H1 (cell line): ENCODE measurements at regions not wholly inside any gene's neighbourhood (a gene's known extent, or its start where the extent isn't known, plus 50 kb on each side); places are given as distances from the start of the nearest gene placed in this dataset.

Experiments
- CTCF ChIA-PET: fragments of 300-600 bp; sonication (Branson Sonifier 250); formaldehyde crosslinking; loops from one replicate; lab custom pipeline; 2021; ENCODE audit not compliant: partially characterized antibody; lab: Charles Lee
- POLR2A ChIA-PET: fragments of 300-600 bp; sonication (Branson Sonifier 250); formaldehyde crosslinking; loops from one replicate; lab custom pipeline; 2021; ENCODE audit warnings: inconsistent platforms; ENCODE audit not compliant: partially characterized antibody; lab: Charles Lee
- DNase-seq, 2 experiments: peaks; one replicate each; pipeline versions ENCODE4 v3.0.0 to v3.0.0-alpha.2; 2010 to 2022; ENCODE audit warnings: low spot score in 2 of 2, low read depth in 1 of 2, mixed read lengths in 1 of 2
- FAIRE-seq: peaks from 2 replicates; lab custom pipeline; 2011; peaks lifted over from hg19 to GRCh38; lab: Jason Lieb, UNC
- H2AFZ ChIP-seq: 2 replicates; pipeline ENCODE4 v1.8.1; 2012; ENCODE audit warnings: low read length, inconsistent platforms
- H2AK5ac ChIP-seq: 2 replicates; pipeline ENCODE4 v1.6.1; 2013; ENCODE audit warnings: low read depth, low read length
- H2BK120ac ChIP-seq: replicated peaks from 2 replicates; pipeline ENCODE3; 2013; ENCODE audit warnings: low read depth, low read length, inconsistent platforms
- H2BK12ac ChIP-seq: 2 replicates; pipeline ENCODE4 v1.6.1; 2013; ENCODE audit warnings: low read depth, low read length
- H2BK15ac ChIP-seq: 2 replicates; pipeline ENCODE4 v1.6.1; 2013; ENCODE audit warnings: low read length
- H2BK20ac ChIP-seq: 2 replicates; pipeline ENCODE4 v1.6.1; 2013; ENCODE audit warnings: low read length
- H2BK5ac ChIP-seq: 2 replicates; pipeline ENCODE4 v1.6.1; 2013; ENCODE audit warnings: low read depth, low read length
- H3K14ac ChIP-seq: 2 replicates; pipeline ENCODE4 v1.6.1; 2013; ENCODE audit warnings: inconsistent platforms; ENCODE audit not compliant: insufficient read length
- H3K18ac ChIP-seq: 2 replicates; pipeline ENCODE4 v1.6.1; 2013; ENCODE audit warnings: low read length; ENCODE audit errors: extremely low read depth
- H3K23ac ChIP-seq: 2 replicates; pipeline ENCODE4 v1.6.1; 2013; ENCODE audit warnings: inconsistent platforms; ENCODE audit not compliant: insufficient read length
- H3K23me2 ChIP-seq: 2 replicates; pipeline ENCODE4 v1.6.1; 2013; ENCODE audit warnings: low read depth, low read length
- H3K27ac ChIP-seq: 2 replicates; pipeline ENCODE4 v1.6.1; 2011; ENCODE audit warnings: low read depth, low read length, inconsistent platforms
- H3K27me3 ChIP-seq, 4 experiments: replicated peaks in 1 of 4; 1 replicate in 1 of 4; 2 replicates in 3 of 4; pipeline versions ENCODE4 v1.6.1 to v1.8.1; 2011 to 2013; ENCODE audit warnings: low read length in 3 of 4, mild to moderate bottlenecking in 3 of 4, inconsistent platforms in 2 of 4, mixed read lengths in 2 of 4, moderate library complexity in 1 of 4; ENCODE audit not compliant: control insufficient read depth in 3 of 4, insufficient read depth in 3 of 4; ENCODE audit errors: extremely low read depth in 1 of 4
- H3K36me3 ChIP-seq, 4 experiments: 2 replicates each; pipeline versions ENCODE4 v1.6.1 to v1.8.1; 2011 to 2013; ENCODE audit warnings: mild to moderate bottlenecking in 4 of 4, low read length in 3 of 4, moderate library complexity in 2 of 4, control low read depth in 1 of 4, inconsistent platforms in 1 of 4; ENCODE audit not compliant: insufficient read depth in 4 of 4, control insufficient read depth in 2 of 4
- H3K4ac ChIP-seq: replicated peaks from 2 replicates; pipeline ENCODE3; 2013; ENCODE audit warnings: low read length, low read depth, mixed read lengths, inconsistent platforms; ENCODE audit not compliant: insufficient read length
- H3K4me1 ChIP-seq, 4 experiments: replicated peaks in 1 of 4; 1 replicate in 1 of 4; 2 replicates in 3 of 4; pipeline versions ENCODE4 v1.6.1 to v1.8.1; 2011 to 2013; ENCODE audit warnings: low read length in 3 of 4, inconsistent platforms in 2 of 4, mixed read lengths in 1 of 4; ENCODE audit not compliant: insufficient read depth in 4 of 4, control insufficient read depth in 3 of 4
- H3K4me2 ChIP-seq, 2 experiments: 2 replicates each; pipeline versions ENCODE4 v1.6.1 to v1.8.1; 2011 to 2013; ENCODE audit warnings: low read depth in 2 of 2, low read length in 2 of 2, control low read depth in 1 of 2, inconsistent platforms in 1 of 2, mild to moderate bottlenecking in 1 of 2; ENCODE audit not compliant: insufficient read depth in 1 of 2
- H3K4me3 ChIP-seq, 4 experiments: fragments of 200-600, 300-600 bp in 1 of 4; sonication (generic), shearing (Covaris generic), sonication (Bioruptor Twin) in 1 of 4; 2 replicates each; pipeline versions ENCODE4 v1.5.1 to v1.8.1; 2011 to 2016; ENCODE audit warnings: low read length in 4 of 4, low read depth in 3 of 4, control low read depth in 2 of 4, inconsistent platforms in 2 of 4, mild to moderate bottlenecking in 2 of 4, mixed read lengths in 1 of 4, moderate library complexity in 1 of 4; ENCODE audit not compliant: insufficient read depth in 2 of 4; ENCODE audit errors: extremely low read depth in 1 of 4
- H3K56ac ChIP-seq: replicated peaks from 2 replicates; pipeline ENCODE3; 2013; ENCODE audit warnings: low read depth, mild to moderate bottlenecking, mixed read lengths, low read length, inconsistent platforms; ENCODE audit not compliant: insufficient read length
- H3K79me1 ChIP-seq: 2 replicates; pipeline ENCODE4 v1.6.1; 2013; ENCODE audit warnings: low read depth, low read length, control low read depth
- H3K79me2 ChIP-seq, 2 experiments: 2 replicates each; pipeline versions ENCODE4 v1.6.1 to v1.8.1; 2012 to 2013; ENCODE audit warnings: low read length in 2 of 2, mild to moderate bottlenecking in 2 of 2, inconsistent platforms in 1 of 2; ENCODE audit not compliant: insufficient read depth in 2 of 2, control insufficient read depth in 1 of 2
- H3K9ac ChIP-seq, 4 experiments: replicated peaks in 1 of 4; 1 replicate in 1 of 4; 2 replicates in 3 of 4; pipeline versions ENCODE4 v1.6.1 to v1.8.1; 2011 to 2013; ENCODE audit warnings: low read depth in 3 of 4, low read length in 3 of 4, control low read depth in 2 of 4, mild to moderate bottlenecking in 2 of 4, moderate library complexity in 2 of 4, inconsistent platforms in 1 of 4; ENCODE audit errors: extremely low read depth in 1 of 4
- H3K9me3 ChIP-seq, 2 experiments: 2 replicates each; pipeline versions ENCODE4 v1.6.1 to v1.8.1; 2012 to 2013; ENCODE audit warnings: mild to moderate bottlenecking in 2 of 2, moderate library complexity in 2 of 2, control low read depth in 1 of 2, inconsistent platforms in 1 of 2, low read depth in 1 of 2, low read length in 1 of 2, mixed read lengths in 1 of 2; ENCODE audit not compliant: insufficient read depth in 2 of 2
- H4K20me1 ChIP-seq, 2 experiments: replicated peaks in 1 of 2; 2 replicates each; pipeline versions ENCODE3 to v1.8.1; 2011 to 2013; ENCODE audit warnings: inconsistent platforms in 2 of 2, low read length in 2 of 2, mild to moderate bottlenecking in 1 of 2; ENCODE audit not compliant: insufficient read depth in 2 of 2, control insufficient read depth in 1 of 2
- H4K5ac ChIP-seq: 2 replicates; pipeline ENCODE4 v1.6.1; 2013; ENCODE audit warnings: low read length, low read depth, mixed read lengths, inconsistent platforms; ENCODE audit not compliant: insufficient read length
- H4K8ac ChIP-seq: 2 replicates; pipeline ENCODE4 v1.8.0; 2013; ENCODE audit warnings: mild to moderate bottlenecking, moderate library complexity, low read length, inconsistent platforms; ENCODE audit not compliant: insufficient read depth; ENCODE audit errors: extremely low read depth
- H4K91ac ChIP-seq: replicated peaks from 2 replicates; pipeline ENCODE3; 2013; ENCODE audit warnings: low read length, mixed read lengths, inconsistent platforms; ENCODE audit not compliant: insufficient read length
- CHD1 ChIP-seq: IDR thresholded peaks from 2 replicates; pipeline ENCODE4 v1.6.1; 2012; ENCODE audit warnings: low read depth, low read length, improper control_type of control experiment
- TAF1 ChIP-seq: IDR thresholded peaks from 2 replicates; pipeline ENCODE4 v1.6.1; 2011; ENCODE audit warnings: mild to moderate bottlenecking, low read depth, low read length
- TAF7 ChIP-seq: optimal IDR thresholded peaks from 2 replicates; pipeline ENCODE3; 2011; ENCODE audit warnings: low read depth, mild to moderate bottlenecking, inconsistent platforms, low read length, moderate library complexity, borderline replicate concordance
- ZNF274 ChIP-seq: IDR thresholded peaks from 2 replicates; pipeline ENCODE4 v1.7.0; 2012; ENCODE audit warnings: low read length, borderline replicate concordance; ENCODE audit errors: extremely low read depth
- WGBS, 2 experiments: shearing (Covaris generic) in 1 of 2; methylation state at CpG; one replicate each; pipeline versions ENCODE4 v1.1.6 to v1.1.7; 2013 to 2015; ENCODE audit warnings: low lambda C conversion rate in 2 of 2, mixed read lengths in 2 of 2, inconsistent platforms in 1 of 2, low coverage in 1 of 2, missing lambda C conversion rate in 1 of 2; ENCODE audit not compliant: insufficient replicate concordance in 2 of 2, insufficient coverage in 1 of 2, insufficient read length in 1 of 2; ENCODE audit errors: extremely low coverage in 1 of 2, missing lambda C conversion rate in 1 of 2; 5-methylcytosine and 5-hydroxymethylcytosine counted together

DNA sequence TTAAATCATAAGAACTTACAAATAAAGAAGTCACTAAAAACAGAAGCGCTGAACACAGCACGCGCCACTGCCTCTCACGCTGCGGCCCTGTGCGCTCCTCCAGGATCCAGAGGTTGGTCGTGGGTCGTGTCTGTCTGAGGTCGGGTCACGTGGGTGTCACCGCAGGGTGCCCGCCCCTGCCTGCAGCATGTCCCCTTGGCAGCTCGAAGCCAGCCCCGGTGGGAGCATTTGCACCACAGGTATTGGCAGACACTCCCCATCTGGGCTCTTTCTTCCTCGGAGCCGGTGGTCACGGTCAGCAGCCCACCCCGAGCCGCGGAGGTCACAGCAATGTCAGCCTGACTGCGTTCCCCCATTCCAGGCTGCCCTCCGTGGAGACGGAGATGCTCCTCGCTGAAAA lies 88.6 kb downstream of the PDGFA start:
- WGBS, 2 experiments = 93% methylated on average over 24 of the region's 24 CpGs; no CpG with 5 or more reads in 1 of the 2 experiments
- H2BK20ac ChIP-seq = no peak overlapping the region
- H3K27me3 ChIP-seq = no peaks in the 10 kb centered on the region; a peak in 1 of 7 replicates
- no peak for DNase-seq
- no peak overlapping the region for H4K5ac ChIP-seq
- H3K4me3 ChIP-seq = no peak overlapping the region
- no peaks in the 10 kb centered on the region for H3K9me3 ChIP-seq
- no peak overlapping the region for H3K4me2 ChIP-seq
- H4K91ac ChIP-seq = no peak overlapping the region
- TF ChIP-seq ZNF274 (no peak), TAF7 (no peak), TAF1 (no peak), CHD1 (no peak)
- TF ChIP-seq, all 59 proteins: peak for 0
- no peak overlapping the region for H3K14ac ChIP-seq
- H3K23me2 ChIP-seq = no peaks in the 10 kb centered on the region
- no peak overlapping the region for H2BK15ac ChIP-seq
- H3K4ac ChIP-seq = no peak overlapping the region
- no peak overlapping the region for H2BK12ac ChIP-seq
- no peak overlapping the region for H2BK120ac ChIP-seq
- no peak overlapping the region for H3K27ac ChIP-seq
- CTCF ChIA-PET = interaction anchor here (0.8 to 1.9 kb wide), 2 partner anchors 92 to 99 kb away, joined by 3 to 5 read pairs; no protein-coding TSS in a partner anchor
- H3K4me1 ChIP-seq = peaks cover 0 to 10% (median 6%) of the 10 kb centered on the region in 4 experiments; a peak in 6 of 7 replicates
- H3K79me1 ChIP-seq = no peaks in the 10 kb centered on the region
- no peaks in the 10 kb centered on the region for H3K79me2 ChIP-seq
- H4K20me1 ChIP-seq = no peaks in the 10 kb centered on the region
- no peak overlapping the region for H2AFZ ChIP-seq
- H3K36me3 ChIP-seq = no peaks in the 10 kb centered on the region
- no peak for FAIRE-seq
- no peak overlapping the region for H3K23ac ChIP-seq
- no peak overlapping the region for H3K9ac ChIP-seq
- H4K8ac ChIP-seq = no peak overlapping the region
- POLR2A ChIA-PET = interaction anchor here (1.2 kb wide), 1 partner anchor 85 kb away, joined by 4 read pairs; no protein-coding TSS in a partner anchor
- no peak overlapping the region for H3K56ac ChIP-seq
- no peak overlapping the region for H2AK5ac ChIP-seq
- H3K18ac ChIP-seq = no peak overlapping the region
- no peak overlapping the region for H2BK5ac ChIP-seq
